Ascending aorta (tissue), 2 donors: ENCODE measurements at regions not wholly inside any gene's neighbourhood (a gene's known extent, or its start where the extent isn't known, plus 50 kb on each side); places are given as distances from the start of the nearest gene placed in this dataset.
A peak's percentile ranks its signal among the peaks of the same experiment; 100 is the strongest.

Source experiments
- DNase-seq, 2 donors: peaks; one replicate each; pipeline ENCODE4 v3.0.0-alpha.2; 2019; ENCODE audit warnings: low spot score in 2 of 2
- H3K27ac ChIP-seq, 2 donors: fragments of 200-600 bp; sonication (generic); one replicate each; pipeline ENCODE4 v1.5.1; 2016 to 2017; ENCODE audit warnings: mild to moderate bottlenecking in 1 of 2
- H3K27me3 ChIP-seq: fragments of 200-600 bp; sonication (generic); one replicate; pipeline ENCODE4 v1.5.1; 2017
- H3K36me3 ChIP-seq, 2 donors: fragments of 200-600 bp; sonication (generic); one replicate each; pipeline ENCODE4 v1.5.1; 2016
- H3K4me1 ChIP-seq, 2 donors: fragments of 200-600 bp; sonication (generic); one replicate each; pipeline ENCODE4 v1.5.1; 2016 to 2017; ENCODE audit warnings: mild to moderate bottlenecking in 1 of 2
- H3K4me3 ChIP-seq, 2 donors: fragments of 200-600 bp; sonication (generic); one replicate each; pipeline ENCODE4 v1.5.1; 2016 to 2017; ENCODE audit warnings: mild to moderate bottlenecking in 1 of 2
- H3K9me3 ChIP-seq, 2 donors: fragments of 200-600 bp; sonication (generic); one replicate each; pipeline ENCODE4 v1.5.1; 2016
- intact Hi-C: fragments of 100-400 bp; cut with DNase I; formaldehyde crosslinking; loops from one replicate; pipeline ENCODE4 v1.15.1; 2023
- TF ChIP-seq, protein P1 (sequence below), 3 experiments: fragments of 200-600 bp in 2 of 3; fragments of 450-650 bp in 1 of 3; sonication (generic) in 2 of 3; IDR thresholded peaks; one replicate each; pipeline ENCODE4 v1.5.1; 2016 to 2019; ENCODE audit warnings: antibody characterized with exemption in 3 of 3, mild to moderate bottlenecking in 1 of 3, moderate library complexity in 1 of 3

- TF ChIP-seq, protein P1, sequence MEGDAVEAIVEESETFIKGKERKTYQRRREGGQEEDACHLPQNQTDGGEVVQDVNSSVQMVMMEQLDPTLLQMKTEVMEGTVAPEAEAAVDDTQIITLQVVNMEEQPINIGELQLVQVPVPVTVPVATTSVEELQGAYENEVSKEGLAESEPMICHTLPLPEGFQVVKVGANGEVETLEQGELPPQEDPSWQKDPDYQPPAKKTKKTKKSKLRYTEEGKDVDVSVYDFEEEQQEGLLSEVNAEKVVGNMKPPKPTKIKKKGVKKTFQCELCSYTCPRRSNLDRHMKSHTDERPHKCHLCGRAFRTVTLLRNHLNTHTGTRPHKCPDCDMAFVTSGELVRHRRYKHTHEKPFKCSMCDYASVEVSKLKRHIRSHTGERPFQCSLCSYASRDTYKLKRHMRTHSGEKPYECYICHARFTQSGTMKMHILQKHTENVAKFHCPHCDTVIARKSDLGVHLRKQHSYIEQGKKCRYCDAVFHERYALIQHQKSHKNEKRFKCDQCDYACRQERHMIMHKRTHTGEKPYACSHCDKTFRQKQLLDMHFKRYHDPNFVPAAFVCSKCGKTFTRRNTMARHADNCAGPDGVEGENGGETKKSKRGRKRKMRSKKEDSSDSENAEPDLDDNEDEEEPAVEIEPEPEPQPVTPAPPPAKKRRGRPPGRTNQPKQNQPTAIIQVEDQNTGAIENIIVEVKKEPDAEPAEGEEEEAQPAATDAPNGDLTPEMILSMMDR (IDR thresholded peaks at IDR 0.05), result no peak
- Histone ChIP-seq H3K9me3 (no peaks in the 10 kb centered on the region), H3K36me3 (no peaks in the 10 kb centered on the region), H3K27me3 (no peaks in the 10 kb centered on the region), H3K27ac (no peak overlapping the region), H3K4me1 (no peaks in the 10 kb centered on the region), H3K4me3 (no peak overlapping the region)
- no peak for DNase-seq
- intact Hi-C loops, result no loop called here
Measured at GRCh38 chr9:105834404-105834803, 140.1 kb downstream of the TMEM38B start.

DNA sequence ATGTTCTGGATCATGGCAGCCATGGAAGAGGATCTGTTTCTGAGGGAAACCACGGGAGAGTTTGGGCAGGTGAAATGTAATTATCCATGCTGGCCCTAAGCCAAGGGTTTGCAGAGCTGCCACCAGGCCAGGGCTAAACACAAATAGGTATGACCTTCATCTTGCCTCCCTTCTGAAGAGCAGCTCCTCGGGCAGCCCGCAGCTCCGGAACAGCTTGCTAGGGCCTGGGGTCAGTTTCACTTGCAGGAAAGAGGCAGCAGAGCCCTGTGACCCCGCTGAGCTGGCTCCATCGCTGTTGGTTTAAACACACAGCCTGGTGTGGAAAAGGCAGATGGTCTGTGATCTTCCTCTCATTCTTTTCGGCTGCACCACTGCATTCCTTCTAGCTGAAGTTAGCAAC is 141.4 kb downstream of the TMEM38B start:
- TF ChIP-seq, protein P1 (IDR thresholded peaks at IDR 0.05), result no peak
- intact Hi-C loops, result no loop called here
- no peak for DNase-seq

GRCh38 chr9:105836936-105837660 is 142.8 kb downstream of the TMEM38B start:
- no peaks in the 10 kb centered on the region for H3K27me3 ChIP-seq
- no peaks in the 10 kb centered on the region for H3K36me3 ChIP-seq
- H3K4me1 ChIP-seq, result no peaks in the 10 kb centered on the region
- H3K9me3 ChIP-seq, result no peaks in the 10 kb centered on the region
- DNase-seq, result no peak
- TF ChIP-seq, protein P1 (IDR thresholded peaks at IDR 0.05), result no peak
- H3K27ac ChIP-seq, result no peak overlapping the region
- no peak overlapping the region for H3K4me3 ChIP-seq
- intact Hi-C loops, result no loop called here

More for the DNA sequence above, 141.4 kb downstream of the TMEM38B start:
- Histone ChIP-seq H3K27ac (no peak overlapping the region), H3K4me1 (no peaks in the 10 kb centered on the region), H3K27me3 (no peaks in the 10 kb centered on the region), H3K9me3 (no peaks in the 10 kb centered on the region), H3K36me3 (no peaks in the 10 kb centered on the region), H3K4me3 (no peak overlapping the region)

GRCh38 chr9:105841562-105841961 is 147.2 kb downstream of the TMEM38B start:
- no peak for DNase-seq
- Histone ChIP-seq H3K4me1 (no peaks in the 10 kb centered on the region), H3K36me3 (no peaks in the 10 kb centered on the region), H3K4me3 (no peak overlapping the region), H3K27me3 (no peaks in the 10 kb centered on the region), H3K9me3 (no peaks in the 10 kb centered on the region), H3K27ac (no peak overlapping the region)
- intact Hi-C loops, result no loop called here
- TF ChIP-seq, protein P1 (IDR thresholded peaks at IDR 0.05), result no peak

- H3K27ac ChIP-seq, result no peak overlapping the region
- intact Hi-C loops, result no loop called here
- H3K4me1 ChIP-seq, result no peaks in the 10 kb centered on the region
- no peak overlapping the region for H3K4me3 ChIP-seq
- no peak for DNase-seq
- no peaks in the 10 kb centered on the region for H3K27me3 ChIP-seq
- TF ChIP-seq, protein P1 (IDR thresholded peaks at IDR 0.05), result peak in 1 of 3 experiments; percentile 36
- no peaks in the 10 kb centered on the region for H3K9me3 ChIP-seq
- no peaks in the 10 kb centered on the region for H3K36me3 ChIP-seq
Measured at GRCh38 chr9:105842023-105842644, 147.8 kb downstream of the TMEM38B start.
